ENCODE measurements at regions not wholly inside any gene's neighbourhood (a gene's known extent, or its start where the extent isn't known, plus 50 kb on each side); places are given as distances from the start of the nearest gene placed in this dataset.

DNA sequence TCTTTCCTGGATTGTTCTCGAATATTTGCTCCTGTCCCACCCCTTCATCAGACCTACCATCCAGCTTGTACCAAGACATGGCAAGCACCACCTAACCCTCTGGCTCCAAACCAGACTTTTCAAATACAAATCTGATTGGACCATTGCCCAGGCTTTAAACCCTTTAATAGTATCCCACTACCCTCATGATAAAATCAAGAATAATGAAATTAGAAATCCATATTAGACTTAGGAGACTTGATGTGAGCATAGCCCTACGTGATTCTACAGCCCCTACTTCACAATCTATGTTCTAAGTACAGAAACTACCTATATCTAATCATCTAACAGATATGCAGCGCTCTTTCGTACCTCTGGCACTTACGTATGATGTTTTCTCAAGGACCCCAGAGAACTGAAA, 375.2 kb upstream of the CPEB2 start:
- ChIA-PET POLR2A (interaction anchor here (1.1 kb wide), 1 partner anchor 9 kb away, joined by 4 read pairs; no protein-coding TSS in a partner anchor), CTCF (interaction anchor here (1.1 kb wide), 1 partner anchor 23 kb away, joined by 4 read pairs; no protein-coding TSS in a partner anchor)
- DNase-seq, result peak; percentile 52

DNA sequence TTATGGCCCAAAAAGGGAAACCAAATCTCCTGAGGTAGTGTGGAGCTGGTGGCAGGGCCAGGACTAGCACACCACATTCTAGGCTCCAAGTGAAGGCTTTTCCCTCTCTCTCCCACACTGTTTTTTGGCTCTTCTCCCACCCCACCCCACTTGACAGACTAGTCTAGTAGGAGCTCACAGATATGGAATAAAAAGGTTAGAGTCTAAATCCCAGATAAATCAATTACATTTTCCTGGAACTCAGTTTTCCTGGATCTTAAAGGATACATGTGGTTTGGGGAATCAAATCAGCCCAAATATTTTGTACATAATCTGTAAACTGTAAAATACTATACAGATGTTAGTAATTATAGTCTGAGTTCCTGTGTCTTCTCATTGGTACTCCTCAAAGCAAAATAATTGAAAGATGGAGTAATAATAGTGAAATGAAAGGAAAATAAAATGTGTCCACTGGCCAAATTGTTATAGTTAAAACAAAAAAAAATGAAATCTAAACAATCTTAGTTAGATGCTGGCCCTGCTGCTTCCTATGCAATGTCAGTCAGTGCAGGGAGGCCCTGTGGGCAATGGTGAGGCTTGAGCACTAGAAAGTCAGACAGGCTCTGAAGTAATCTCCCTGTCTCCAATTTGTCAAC, 370.4 kb upstream of the CPEB2 start:
- Histone ChIP-seq H3K9ac (no peak overlapping the region), H3K4me2 (no peak overlapping the region), H3K4me3 (ENCODE audit: low read depth in 2 of 2, low read length in 1 of 2) (no peak overlapping the region), H3K36me3 (replicated peaks in 1 of 2; ENCODE audit: control insufficient read depth in 1 of 2, insufficient read depth in 2 of 2, low read length in 1 of 2) (no peaks in the 10 kb centered on the region), H3F3A (replicated peaks; ENCODE audit: insufficient read depth) (no peaks in the 10 kb centered on the region), H4K20me1 (ENCODE audit: insufficient read depth) (no peaks in the 10 kb centered on the region), H3K9me2 (no peaks in the 10 kb centered on the region), H3K27me3 (ENCODE audit: insufficient read depth) (no peaks in the 10 kb centered on the region), H3K27ac (ENCODE audit: low read depth in 2 of 2, low read length in 1 of 2) (peak overlapping the region in 1 of 2 experiments; percentile 65; a peak in 2 of 4 replicates), H3K9me3 (no peaks in the 10 kb centered on the region), H3K79me2 (ENCODE audit: insufficient read depth) (no peaks in the 10 kb centered on the region), H3K4me1 (ENCODE audit: control insufficient read depth in 1 of 2, insufficient read depth in 2 of 2, low read depth in 1 of 2, low read length in 1 of 2) (peaks cover 0 to 11% of the 10 kb centered on the region in 2 experiments; a peak in 2 of 4 replicates), H2AFZ (ENCODE audit: low read depth) (no peak overlapping the region)
- TF ChIP-seq MXI1 (IDR thresholded peaks at IDR 0.05; ENCODE audit: low read depth, low read length), result no peak
- ChIA-PET POLR2A (no interaction called here), CTCF (no interaction called here)
- DNase-seq, result peak; percentile 33

More for the DNA sequence above, 375.2 kb upstream of the CPEB2 start:
- Histone ChIP-seq H3F3A (replicated peaks; ENCODE audit: insufficient read depth) (no peaks in the 10 kb centered on the region), H4K20me1 (ENCODE audit: insufficient read depth) (no peaks in the 10 kb centered on the region), H2AFZ (ENCODE audit: low read depth) (no peak overlapping the region), H3K4me3 (ENCODE audit: low read depth in 2 of 2, low read length in 1 of 2) (no peak overlapping the region), H3K27ac (ENCODE audit: low read depth in 2 of 2, low read length in 1 of 2) (peak overlapping the region in 1 of 2 experiments; percentile 6; a peak in 1 of 4 replicates), H3K4me2 (no peak overlapping the region), H3K79me2 (ENCODE audit: insufficient read depth) (no peaks in the 10 kb centered on the region), H3K36me3 (replicated peaks in 1 of 2; ENCODE audit: control insufficient read depth in 1 of 2, insufficient read depth in 2 of 2, low read length in 1 of 2) (no peaks in the 10 kb centered on the region), H3K27me3 (ENCODE audit: insufficient read depth) (no peaks in the 10 kb centered on the region), H3K9me2 (no peaks in the 10 kb centered on the region), H3K4me1 (ENCODE audit: control insufficient read depth in 1 of 2, insufficient read depth in 2 of 2, low read depth in 1 of 2, low read length in 1 of 2) (peaks cover 0 to 8% of the 10 kb centered on the region in 2 experiments; a peak in 2 of 4 replicates), H3K9me3 (no peaks in the 10 kb centered on the region), H3K9ac (no peak overlapping the region)
- TF ChIP-seq, protein P1, sequence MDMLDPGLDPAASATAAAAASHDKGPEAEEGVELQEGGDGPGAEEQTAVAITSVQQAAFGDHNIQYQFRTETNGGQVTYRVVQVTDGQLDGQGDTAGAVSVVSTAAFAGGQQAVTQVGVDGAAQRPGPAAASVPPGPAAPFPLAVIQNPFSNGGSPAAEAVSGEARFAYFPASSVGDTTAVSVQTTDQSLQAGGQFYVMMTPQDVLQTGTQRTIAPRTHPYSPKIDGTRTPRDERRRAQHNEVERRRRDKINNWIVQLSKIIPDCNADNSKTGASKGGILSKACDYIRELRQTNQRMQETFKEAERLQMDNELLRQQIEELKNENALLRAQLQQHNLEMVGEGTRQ (IDR thresholded peaks at IDR 0.05; ENCODE audit: borderline replicate concordance, low read depth, low read length), result no peak
- TF ChIP-seq CHD2 (IDR thresholded peaks at IDR 0.05; ENCODE audit: low read length, partially characterized antibody) (peak; percentile 32), RXRA (IDR thresholded peaks at IDR 0.05; ENCODE audit: borderline replicate concordance, low read depth) (no peak), GATA2 (CRISPR knock-in tag; IDR thresholded peaks at IDR 0.05) (peak; percentile 89), EP300 (IDR thresholded peaks at IDR 0.05; ENCODE audit: borderline replicate concordance in 1 of 2, low read depth in 1 of 2, low read length in 1 of 2) (peak in 1 of 2 experiments; percentile 61; a peak in 1 of 4 replicates)
- 23% methylated on average over 5 of the region's 5 CpGs for WGBS (ENCODE audit: low lambda C conversion rate)

DNA sequence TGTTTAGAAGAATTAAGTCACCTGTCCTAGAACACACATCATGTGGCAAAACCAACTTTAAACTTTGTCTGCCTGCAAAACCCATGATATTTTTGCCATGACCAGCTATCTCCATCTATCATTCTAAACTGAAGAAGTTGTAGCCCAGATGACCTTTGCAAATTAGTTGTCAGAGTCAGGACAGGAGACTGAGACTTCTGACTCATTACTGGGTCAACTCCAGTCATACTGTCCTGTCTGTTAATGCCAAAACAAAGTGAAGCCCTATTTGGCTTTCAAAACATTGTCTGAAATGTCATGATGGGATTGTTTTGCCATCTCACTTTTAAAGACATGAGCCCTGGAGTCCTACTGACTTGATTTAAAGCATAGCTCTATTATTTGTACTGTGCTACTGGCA, 365.7 kb upstream of the CPEB2 start:
- POLR2A ChIA-PET, result interaction anchor here (1.2 kb wide), 1 partner anchor 9 kb away, joined by 4 read pairs; no protein-coding TSS in a partner anchor
- no peak overlapping the region for H3K9ac ChIP-seq
- CTCF ChIA-PET, result interaction anchor here (0.6 to 1.2 kb wide), 3 partner anchors 371 to 553 kb away, joined by 3 to 4 read pairs (median 3); no protein-coding TSS in a partner anchor
- no peak for TF ChIP-seq TCF12 (IDR thresholded peaks at IDR 0.05)
- TF ChIP-seq NRF1 (IDR thresholded peaks at IDR 0.05; ENCODE audit: low read depth, low read length), result no peak
- no peak for TF ChIP-seq POLR2AphosphoS5 (IDR thresholded peaks at IDR 0.05; ENCODE audit: low read depth, low read length)
- TF ChIP-seq TAF1 (IDR thresholded peaks at IDR 0.05; ENCODE audit: borderline replicate concordance, low read depth, low read length), result no peak
- no peak for TF ChIP-seq FOXM1 (IDR thresholded peaks at IDR 0.05; ENCODE audit: low read depth)
- no peak for TF ChIP-seq FOSL2 (IDR thresholded peaks at IDR 0.05; ENCODE audit: borderline replicate concordance, low read depth)
- TF ChIP-seq, protein P2, sequence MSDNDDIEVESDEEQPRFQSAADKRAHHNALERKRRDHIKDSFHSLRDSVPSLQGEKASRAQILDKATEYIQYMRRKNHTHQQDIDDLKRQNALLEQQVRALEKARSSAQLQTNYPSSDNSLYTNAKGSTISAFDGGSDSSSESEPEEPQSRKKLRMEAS (IDR thresholded peaks at IDR 0.05; ENCODE audit: low read depth), result no peak
- no peak for TF ChIP-seq JUND (IDR thresholded peaks at IDR 0.05)
- no peak for TF ChIP-seq CHD2 (IDR thresholded peaks at IDR 0.05; ENCODE audit: low read length, partially characterized antibody)
- no peak for TF ChIP-seq FOXJ3 (CRISPR knock-in tag; IDR thresholded peaks at IDR 0.05)
- no peak for TF ChIP-seq SMC3 (IDR thresholded peaks at IDR 0.05; ENCODE audit: low read depth, low read length)
- TF ChIP-seq ELF1 (IDR thresholded peaks at IDR 0.05), result no peak
- no peak for TF ChIP-seq SIN3A (IDR thresholded peaks at IDR 0.05; ENCODE audit: borderline replicate concordance, low read depth, low read length)
- no peak for TF ChIP-seq EZH2phosphoT487 (IDR thresholded peaks at IDR 0.05; ENCODE audit: borderline replicate concordance, low read depth)
- H3K79me2 ChIP-seq (ENCODE audit: insufficient read depth), result no peaks in the 10 kb centered on the region
- peaks cover 0 to 12% of the 10 kb centered on the region in 2 experiments; a peak in 3 of 4 replicates for H3K4me1 ChIP-seq (ENCODE audit: control insufficient read depth in 1 of 2, insufficient read depth in 2 of 2, low read depth in 1 of 2, low read length in 1 of 2)
- H3F3A ChIP-seq (replicated peaks; ENCODE audit: insufficient read depth), result no peaks in the 10 kb centered on the region
- no peaks in the 10 kb centered on the region for H3K9me3 ChIP-seq
- no peaks in the 10 kb centered on the region for H4K20me1 ChIP-seq (ENCODE audit: insufficient read depth)
- H2AFZ ChIP-seq (ENCODE audit: low read depth), result no peak overlapping the region
- no peaks in the 10 kb centered on the region for H3K27me3 ChIP-seq (ENCODE audit: insufficient read depth)
- H3K36me3 ChIP-seq (replicated peaks in 1 of 2; ENCODE audit: control insufficient read depth in 1 of 2, insufficient read depth in 2 of 2, low read length in 1 of 2), result no peaks in the 10 kb centered on the region
- H3K9me2 ChIP-seq, result no peaks in the 10 kb centered on the region
- no peak overlapping the region for H3K27ac ChIP-seq (ENCODE audit: low read depth in 2 of 2, low read length in 1 of 2)
- DNase-seq, result no peak
- H3K4me2 ChIP-seq, result no peak overlapping the region
- H3K4me3 ChIP-seq (ENCODE audit: low read depth in 2 of 2, low read length in 1 of 2), result no peak overlapping the region

Measured in SK-N-SH (cell line).